NCI-H146 (cell line): ENCODE measurements at regions not wholly inside any gene's neighbourhood (a gene's known extent, or its start where the extent isn't known, plus 50 kb on each side); places are given as distances from the start of the nearest gene placed in this dataset.

ENCODE experiments used
- DNase-seq: peaks from one replicate; lab custom pipeline; 2025; lab: John Stamatoyannopoulos, UW

GRCh38 chr5:167753725-167754490 lies 537.5 kb upstream of the WWC1 start:
- no peak for DNase-seq

- DNase-seq: no peak
Observed at GRCh38 chr5:167754501-167755021, 536.9 kb upstream of the WWC1 start.

- no peak for DNase-seq
Observed at GRCh38 chr5:167755420-167755819, 536.0 kb upstream of the WWC1 start.

GRCh38 chr5:167759057-167759821 lies 532.2 kb upstream of the WWC1 start:
- no peak for DNase-seq

GRCh38 chr5:167763772-167764171 lies 527.7 kb upstream of the WWC1 start:
- DNase-seq: no peak

GRCh38 chr5:167764641-167765289 lies 526.7 kb upstream of the WWC1 start:
- DNase-seq: no peak

GRCh38 chr5:167765352-167765751 lies 526.1 kb upstream of the WWC1 start:
- no peak for DNase-seq

- no peak for DNase-seq
Observed at GRCh38 chr5:167766957-167767356, 524.5 kb upstream of the WWC1 start.

GRCh38 chr5:167767795-167768194 lies 523.6 kb upstream of the WWC1 start:
- DNase-seq: no peak

- no peak for DNase-seq
Observed at GRCh38 chr5:167769846-167770413, 521.5 kb upstream of the WWC1 start.

- no peak for DNase-seq
Observed at GRCh38 chr5:167770461-167770860, 521.0 kb upstream of the WWC1 start.

- DNase-seq: no peak
Observed at GRCh38 chr5:167771571-167771970, 519.9 kb upstream of the WWC1 start.

- no peak for DNase-seq
Observed at GRCh38 chr5:167773668-167774301, 517.7 kb upstream of the WWC1 start.

GRCh38 chr5:167777746-167778145 lies 513.7 kb upstream of the WWC1 start:
- no peak for DNase-seq

GRCh38 chr5:167778228-167778627 lies 513.2 kb upstream of the WWC1 start:
- no peak for DNase-seq

- DNase-seq: no peak
Observed at GRCh38 chr5:167779644-167780043, 511.8 kb upstream of the WWC1 start.

GRCh38 chr5:167780177-167780576 lies 511.3 kb upstream of the WWC1 start:
- no peak for DNase-seq

- no peak for DNase-seq
Observed at GRCh38 chr5:167783145-167783817, 508.2 kb upstream of the WWC1 start.

- DNase-seq: no peak
Observed at GRCh38 chr5:167785106-167785505, 506.3 kb upstream of the WWC1 start.

- no peak for DNase-seq
Observed at GRCh38 chr5:167785901-167786300, 505.5 kb upstream of the WWC1 start.

- DNase-seq: no peak
Observed at GRCh38 chr5:167786871-167787578, 504.4 kb upstream of the WWC1 start.
